GM19324 (cell line): ENCODE measurements at regions not wholly inside any gene's neighbourhood (a gene's known extent, or its start where the extent isn't known, plus 50 kb on each side); places are given as distances from the start of the nearest gene placed in this dataset.

Experiments
- ATAC-seq: cut with Tn5 transposase; IDR thresholded peaks from one replicate; pipeline ENCODE4 v1.9.1; 2021; ENCODE audit warnings: mild to moderate bottlenecking, moderate library complexity; ENCODE audit not compliant: unreplicated experiment, low FRiP score

GRCh38 chr12:13769966-13770365, 211.4 kb downstream of the GRIN2B start:
- ATAC-seq = no peak

- no peak for ATAC-seq
These were observed 212.1 kb downstream of the GRIN2B start for GRCh38 chr12:13769273-13769672.

- ATAC-seq = no peak
These were observed 216.7 kb downstream of the GRIN2B start for GRCh38 chr12:13764748-13765147.

- no peak for ATAC-seq
These were observed 232.0 kb downstream of the GRIN2B start for GRCh38 chr12:13749389-13749788.

- no peak for ATAC-seq
These were observed 236.1 kb downstream of the GRIN2B start for GRCh38 chr12:13745111-13745860.

- no peak for ATAC-seq
These were observed 236.8 kb downstream of the GRIN2B start for GRCh38 chr12:13744561-13744960.

GRCh38 chr12:13740149-13740545, 241.3 kb downstream of the GRIN2B start:
- no peak for ATAC-seq

GRCh38 chr12:13735734-13736133, 245.7 kb downstream of the GRIN2B start:
- ATAC-seq = no peak

- no peak for ATAC-seq
These were observed 246.7 kb downstream of the GRIN2B start for GRCh38 chr12:13734584-13735152.

- ATAC-seq = no peak
These were observed 253.7 kb downstream of the GRIN2B start for GRCh38 chr12:13727707-13728195.

- ATAC-seq = no peak
These were observed 256.4 kb downstream of the GRIN2B start for GRCh38 chr12:13725049-13725448.

- ATAC-seq = no peak
These were observed 257.3 kb downstream of the GRIN2B start for GRCh38 chr12:13724136-13724535.

- ATAC-seq = no peak
These were observed 261.4 kb downstream of the GRIN2B start for GRCh38 chr12:13719986-13720385.

- ATAC-seq = no peak
These were observed 263.1 kb downstream of the GRIN2B start for GRCh38 chr12:13718271-13718670.

GRCh38 chr12:13716119-13716518, 265.3 kb downstream of the GRIN2B start:
- no peak for ATAC-seq

- ATAC-seq = no peak
These were observed 267.6 kb downstream of the GRIN2B start for GRCh38 chr12:13713556-13714410.

- ATAC-seq = no peak
These were observed 273.6 kb downstream of the GRIN2B start for GRCh38 chr12:13707829-13708228.

GRCh38 chr12:13702381-13702780, 279.0 kb downstream of the GRIN2B start:
- no peak for ATAC-seq

GRCh38 chr12:13701502-13701901, 279.9 kb downstream of the GRIN2B start:
- no peak for ATAC-seq

GRCh38 chr12:13697973-13698372, 283.4 kb downstream of the GRIN2B start:
- no peak for ATAC-seq

GRCh38 chr12:13695781-13696180, 285.6 kb downstream of the GRIN2B start:
- no peak for ATAC-seq
